Naive thymus-derived CD4-positive, alpha-beta T cell (primary cell): ENCODE measurements at regions not wholly inside any gene's neighbourhood (a gene's known extent, or its start where the extent isn't known, plus 50 kb on each side); places are given as distances from the start of the nearest gene placed in this dataset.

ENCODE experiments used
- ATAC-seq: fragments of 150-1000 bp; cut with Tn5 transposase; 2 replicates; pipeline ENCODE4 v1.10.0; 2021; ENCODE audit warnings: mild to moderate bottlenecking, moderate library complexity
- CTCF ChIA-PET: fragments of 350-600 bp; sonication (Branson Sonifier 250); formaldehyde crosslinking; loops from one replicate; lab custom pipeline; 2021; ENCODE audit warnings: antibody characterized with exemption; lab: Charles Lee
- POLR2A ChIA-PET: fragments of 350-600 bp; sonication (Branson Sonifier 250); formaldehyde crosslinking; loops from one replicate; lab custom pipeline; 2021; ENCODE audit warnings: antibody characterized with exemption, inconsistent platforms; lab: Charles Lee
- DNase-seq, 9 donors: peaks; one replicate each; pipeline versions ENCODE4 v3.0.0 to v3.0.0-alpha.2; 2020 to 2022; ENCODE audit warnings: mixed read lengths in 1 of 9
- H3K27ac ChIP-seq: one replicate; pipeline ENCODE4 v1.7.0; 2013; ENCODE audit warnings: mild to moderate bottlenecking, low read depth, low read length, moderate library complexity
- H3K27me3 ChIP-seq, 2 donors: one replicate each; pipeline ENCODE4 v1.7.0; 2013; ENCODE audit warnings: low read length in 2 of 2, mild to moderate bottlenecking in 2 of 2, moderate library complexity in 2 of 2; ENCODE audit not compliant: control insufficient read depth in 2 of 2, insufficient read depth in 2 of 2
- H3K36me3 ChIP-seq, 3 experiments: 1 replicate in 2 of 3; 2 replicates in 1 of 3; pipeline ENCODE4 v1.7.0; 2013; ENCODE audit warnings: low read length in 3 of 3, mild to moderate bottlenecking in 3 of 3, moderate library complexity in 1 of 3; ENCODE audit not compliant: insufficient read depth in 3 of 3, control insufficient read depth in 2 of 3
- H3K4me1 ChIP-seq, 2 donors: one replicate each; pipeline ENCODE4 v1.7.0; 2013; ENCODE audit warnings: low read length in 2 of 2, mild to moderate bottlenecking in 2 of 2, moderate library complexity in 1 of 2; ENCODE audit not compliant: control insufficient read depth in 2 of 2, insufficient read depth in 2 of 2
- H3K4me3 ChIP-seq: 2 replicates; pipeline ENCODE4 v1.7.0; 2013; ENCODE audit warnings: mild to moderate bottlenecking, low read length
- H3K9me3 ChIP-seq, 3 experiments: 1 replicate in 2 of 3; 2 replicates in 1 of 3; pipeline ENCODE4 v1.7.0; 2013; ENCODE audit warnings: low read length in 3 of 3; ENCODE audit not compliant: control insufficient read depth in 2 of 3
- H3K27ac Mint-ChIP-seq, 9 donors: one replicate each; pipeline ENCODE4 v1.8.0; 2020 to 2022; ENCODE audit warnings: mixed read lengths in 9 of 9, mild to moderate bottlenecking in 8 of 9, moderate library complexity in 5 of 9, inconsistent platforms in 2 of 9
- H3K27me3 Mint-ChIP-seq, 5 donors: one replicate each; pipeline ENCODE4 v1.8.0; 2021 to 2022; ENCODE audit warnings: mixed read lengths in 5 of 5, mild to moderate bottlenecking in 1 of 5
- H3K36me3 Mint-ChIP-seq, 5 donors: one replicate each; pipeline ENCODE4 v1.8.0; 2020 to 2022; ENCODE audit warnings: mixed read lengths in 5 of 5, mild to moderate bottlenecking in 3 of 5, inconsistent platforms in 1 of 5
- H3K4me1 Mint-ChIP-seq, 7 donors: one replicate each; pipeline ENCODE4 v1.8.0; 2020 to 2022; ENCODE audit warnings: mixed read lengths in 7 of 7, mild to moderate bottlenecking in 3 of 7, inconsistent platforms in 1 of 7
- H3K4me3 Mint-ChIP-seq, 10 donors: one replicate each; pipeline ENCODE4 v1.8.0; 2020 to 2022; ENCODE audit warnings: mild to moderate bottlenecking in 10 of 10, mixed read lengths in 10 of 10, moderate library complexity in 6 of 10, inconsistent platforms in 2 of 10
- H3K9me3 Mint-ChIP-seq, 11 donors: one replicate each; pipeline ENCODE4 v1.8.0; 2020 to 2022; ENCODE audit warnings: mixed read lengths in 11 of 11, mild to moderate bottlenecking in 4 of 11, inconsistent platforms in 1 of 11, moderate library complexity in 1 of 11
- intact Hi-C, 2 donors: fragments of 100-400 bp; cut with micrococcal nuclease; formaldehyde crosslinking; loops; one replicate each; pipeline ENCODE4 v1.15.1; 2023

DNA sequence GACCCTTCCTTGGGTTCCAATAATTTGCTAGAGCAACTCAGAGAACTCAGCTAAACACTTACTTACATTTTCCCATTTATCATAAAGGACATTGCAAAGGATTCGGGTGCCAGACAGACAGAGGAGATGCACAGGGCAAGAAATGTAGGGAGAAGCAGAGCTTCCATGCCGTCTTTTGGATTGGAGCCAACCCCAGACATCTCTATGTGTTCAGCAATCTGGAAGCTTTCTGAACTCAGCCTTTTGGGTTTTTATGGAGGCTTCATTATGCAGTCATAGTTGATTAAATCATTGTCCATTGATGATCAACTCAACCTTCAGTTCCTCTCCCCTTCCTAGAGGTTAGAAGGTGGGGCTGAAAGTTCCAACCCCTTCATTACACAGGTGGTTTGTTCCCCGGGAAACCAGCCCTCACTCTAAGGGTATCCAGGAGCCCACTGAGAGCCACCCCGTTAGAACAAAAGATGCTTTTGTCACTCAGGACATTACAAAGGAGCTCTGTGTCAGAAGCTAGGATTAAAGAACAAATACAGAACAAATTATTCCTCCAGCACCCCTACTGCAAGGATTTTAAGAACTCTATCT, 211.9 kb upstream of the VSTM2A start:
- H3K4me1 Mint-ChIP-seq = no peaks in the 10 kb centered on the region
- ATAC-seq = no peak
- ChIA-PET CTCF (no interaction called here), POLR2A (no interaction called here)
- Histone ChIP-seq H3K27ac (no peak overlapping the region), H3K9me3 (no peaks in the 10 kb centered on the region), H3K27me3 (no peaks in the 10 kb centered on the region), H3K4me1 (no peaks in the 10 kb centered on the region), H3K4me3 (no peak overlapping the region), H3K36me3 (no peaks in the 10 kb centered on the region)
- H3K27ac Mint-ChIP-seq = no peak overlapping the region
- H3K9me3 Mint-ChIP-seq = peaks cover 0 to 34% (median 8%) of the 10 kb centered on the region in 11 donors
- intact Hi-C loops = loop anchor here in 1 of 2 donors (10.0 kb wide), 1 partner anchor 86 kb away; no protein-coding TSS in a partner anchor
- no peak overlapping the region for H3K4me3 Mint-ChIP-seq
- DNase-seq = no peak
- no peaks in the 10 kb centered on the region for H3K27me3 Mint-ChIP-seq
- no peaks in the 10 kb centered on the region for H3K36me3 Mint-ChIP-seq

DNA sequence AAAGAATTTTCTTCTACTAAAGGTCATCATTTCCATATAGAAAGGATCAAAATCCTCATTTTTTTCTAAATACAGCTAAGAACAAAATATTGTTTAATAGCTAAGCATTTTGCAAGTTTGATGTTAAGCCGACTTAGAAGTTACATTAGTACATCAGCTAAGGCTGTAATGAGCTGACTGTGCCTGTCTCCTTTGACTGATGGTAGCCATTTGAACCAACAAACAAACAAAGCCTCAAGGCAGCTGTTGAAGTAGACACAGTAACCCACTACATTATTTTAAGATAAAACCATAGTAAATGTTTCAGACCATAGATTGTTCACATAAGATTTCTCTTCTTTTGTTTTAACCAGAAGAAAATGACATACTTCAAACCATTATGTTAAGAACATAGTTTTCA, 210.9 kb upstream of the VSTM2A start:
- Mint-ChIP-seq H3K27me3 (no peaks in the 10 kb centered on the region), H3K4me1 (no peaks in the 10 kb centered on the region), H3K36me3 (no peaks in the 10 kb centered on the region), H3K27ac (no peak overlapping the region), H3K4me3 (no peak overlapping the region), H3K9me3 (peaks cover 0 to 35% (median 8%) of the 10 kb centered on the region in 11 donors)
- ChIA-PET POLR2A (no interaction called here), CTCF (no interaction called here)
- H3K4me1 ChIP-seq = no peaks in the 10 kb centered on the region
- H3K4me3 ChIP-seq = no peak overlapping the region
- DNase-seq (no peak), ATAC-seq (no peak)
- intact Hi-C loops = loop anchor here in 1 of 2 donors (10.0 kb wide), 1 partner anchor 87 kb away; no protein-coding TSS in a partner anchor
- no peaks in the 10 kb centered on the region for H3K27me3 ChIP-seq
- no peaks in the 10 kb centered on the region for H3K36me3 ChIP-seq
- no peaks in the 10 kb centered on the region for H3K9me3 ChIP-seq
- no peak overlapping the region for H3K27ac ChIP-seq

DNA sequence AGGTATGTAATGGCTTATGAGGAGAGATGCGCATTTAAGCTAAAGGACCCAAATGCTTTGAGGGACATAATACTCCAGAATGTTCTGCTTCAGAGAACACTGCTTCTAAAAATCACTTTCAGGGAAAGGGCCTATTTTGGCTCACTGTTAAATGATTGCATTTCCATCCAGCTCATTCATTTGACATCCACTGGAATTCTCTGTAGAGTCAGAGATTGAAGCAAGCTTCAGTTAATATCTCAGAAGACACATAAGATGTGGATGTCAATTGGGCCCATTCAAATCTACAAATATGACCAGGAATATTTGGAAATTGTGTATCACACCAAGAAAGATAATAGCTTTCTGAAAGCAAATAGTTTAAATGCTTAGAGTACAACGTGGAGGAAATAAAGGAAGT, 209.9 kb upstream of the VSTM2A start:
- Histone ChIP-seq H3K9me3 (no peaks in the 10 kb centered on the region), H3K36me3 (no peaks in the 10 kb centered on the region), H3K27me3 (no peaks in the 10 kb centered on the region), H3K4me3 (no peak overlapping the region), H3K4me1 (no peaks in the 10 kb centered on the region), H3K27ac (no peak overlapping the region)
- ChIA-PET POLR2A (no interaction called here), CTCF (no interaction called here)
- DNase-seq (no peak), ATAC-seq (no peak)
- H3K36me3 Mint-ChIP-seq = no peaks in the 10 kb centered on the region
- intact Hi-C loops = loop anchor here in 1 of 2 donors (10.0 kb wide), 1 partner anchor 88 kb away; no protein-coding TSS in a partner anchor
- no peaks in the 10 kb centered on the region for H3K27me3 Mint-ChIP-seq
- H3K4me3 Mint-ChIP-seq = no peak overlapping the region
- no peak overlapping the region for H3K27ac Mint-ChIP-seq
- no peaks in the 10 kb centered on the region for H3K4me1 Mint-ChIP-seq
- peaks cover 0 to 29% (median 8%) of the 10 kb centered on the region in 11 donors for H3K9me3 Mint-ChIP-seq

DNA sequence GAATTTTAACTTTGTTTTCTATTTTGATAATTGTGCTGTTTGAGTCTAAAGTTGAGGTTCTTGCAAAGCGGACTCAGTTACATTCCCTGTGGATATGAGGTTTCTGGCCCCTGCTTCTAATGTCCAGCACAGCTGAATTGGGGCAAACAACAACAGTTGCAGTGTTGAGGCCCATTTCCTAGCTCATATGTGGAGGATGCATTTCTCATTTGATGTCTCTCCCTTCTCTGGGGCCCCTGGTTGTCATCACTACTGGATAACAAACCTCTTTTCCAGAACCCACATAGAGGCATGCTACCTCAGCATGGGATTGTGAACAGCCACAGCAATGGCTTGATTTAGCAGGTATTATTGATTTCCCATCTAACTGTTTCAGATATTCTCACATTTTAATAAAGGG, 208.2 kb upstream of the VSTM2A start:
- CTCF ChIA-PET = no interaction called here
- intact Hi-C loops = loop anchor here in 1 of 2 donors (10.0 kb wide), 1 partner anchor 89 kb away; no protein-coding TSS in a partner anchor
- H3K27ac ChIP-seq = no peak overlapping the region

DNA sequence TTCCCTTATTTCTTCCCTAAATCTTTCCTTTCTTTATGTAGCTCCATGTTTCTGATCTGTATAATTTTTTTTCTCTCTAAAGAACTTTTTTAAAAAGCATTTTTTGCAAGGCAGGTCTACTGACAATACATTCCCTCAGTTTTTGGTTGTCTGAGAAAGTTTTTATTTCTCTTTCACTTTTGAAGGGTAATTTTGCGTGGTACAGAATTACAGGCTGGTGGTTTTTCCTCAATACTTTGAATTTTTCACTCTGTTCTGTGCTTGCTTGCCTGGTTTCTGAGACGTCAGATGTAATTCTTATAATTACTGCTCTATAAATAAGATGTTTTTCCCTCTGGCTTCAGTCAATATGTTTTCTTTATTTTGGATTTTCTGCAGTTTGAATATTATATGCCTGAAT, 205.4 kb upstream of the VSTM2A start:
- Histone ChIP-seq H3K36me3 (no peaks in the 10 kb centered on the region), H3K27ac (no peak overlapping the region), H3K4me3 (no peak overlapping the region), H3K27me3 (no peaks in the 10 kb centered on the region), H3K9me3 (no peaks in the 10 kb centered on the region), H3K4me1 (no peaks in the 10 kb centered on the region)
- ChIA-PET CTCF (no interaction called here), POLR2A (no interaction called here)
- Mint-ChIP-seq H3K36me3 (no peaks in the 10 kb centered on the region), H3K27me3 (no peaks in the 10 kb centered on the region), H3K9me3 (peaks cover 0 to 28% (median 7%) of the 10 kb centered on the region in 11 donors), H3K4me3 (no peak overlapping the region), H3K4me1 (no peaks in the 10 kb centered on the region), H3K27ac (no peak overlapping the region)
- DNase-seq (no peak), ATAC-seq (no peak)
- intact Hi-C loops = loop anchor here in 1 of 2 donors (10.0 kb wide), 1 partner anchor 92 kb away; no protein-coding TSS in a partner anchor

More for the DNA sequence above, 208.2 kb upstream of the VSTM2A start:
- Mint-ChIP-seq H3K27me3 (no peaks in the 10 kb centered on the region), H3K27ac (no peak overlapping the region), H3K36me3 (no peaks in the 10 kb centered on the region), H3K9me3 (peaks cover 0 to 28% (median 8%) of the 10 kb centered on the region in 11 donors), H3K4me1 (no peaks in the 10 kb centered on the region), H3K4me3 (no peak overlapping the region)
- POLR2A ChIA-PET = no interaction called here
- no peaks in the 10 kb centered on the region for H3K27me3 ChIP-seq
- no peaks in the 10 kb centered on the region for H3K9me3 ChIP-seq
- no peaks in the 10 kb centered on the region for H3K4me1 ChIP-seq
- H3K36me3 ChIP-seq = no peaks in the 10 kb centered on the region
- ATAC-seq (no peak), DNase-seq (no peak)
- H3K4me3 ChIP-seq = no peak overlapping the region

DNA sequence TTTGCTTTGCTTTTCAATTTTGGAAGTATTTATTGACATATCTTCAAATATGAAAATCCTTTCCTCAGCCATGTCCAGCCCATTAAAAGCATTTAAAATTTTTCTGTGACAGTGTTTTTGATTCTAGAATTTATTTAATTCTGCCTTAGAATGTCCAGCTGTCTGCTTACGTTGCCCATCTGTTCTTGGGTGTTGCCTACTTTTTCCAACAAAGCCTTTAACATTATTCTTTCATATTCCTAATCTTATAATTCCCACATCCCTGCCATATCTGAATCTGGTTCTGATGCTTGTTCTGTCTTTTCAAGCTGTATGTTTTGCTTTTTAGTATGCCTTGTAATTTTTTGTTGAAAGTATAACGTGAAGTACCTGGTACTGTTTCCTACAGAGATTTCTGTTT, 204.7 kb upstream of the VSTM2A start:
- Mint-ChIP-seq H3K4me1 (no peaks in the 10 kb centered on the region), H3K9me3 (peaks cover 0 to 29% (median 8%) of the 10 kb centered on the region in 11 donors), H3K36me3 (no peaks in the 10 kb centered on the region), H3K27ac (no peak overlapping the region), H3K27me3 (no peaks in the 10 kb centered on the region), H3K4me3 (no peak overlapping the region)
- ATAC-seq (no peak), DNase-seq (no peak)
- Histone ChIP-seq H3K36me3 (no peaks in the 10 kb centered on the region), H3K27me3 (no peaks in the 10 kb centered on the region), H3K27ac (no peak overlapping the region), H3K9me3 (no peaks in the 10 kb centered on the region), H3K4me1 (no peaks in the 10 kb centered on the region), H3K4me3 (no peak overlapping the region)
- CTCF ChIA-PET = no interaction called here
- POLR2A ChIA-PET = no interaction called here
- intact Hi-C loops = loop anchor here in 1 of 2 donors (10.0 kb wide), 1 partner anchor 93 kb away; no protein-coding TSS in a partner anchor

DNA sequence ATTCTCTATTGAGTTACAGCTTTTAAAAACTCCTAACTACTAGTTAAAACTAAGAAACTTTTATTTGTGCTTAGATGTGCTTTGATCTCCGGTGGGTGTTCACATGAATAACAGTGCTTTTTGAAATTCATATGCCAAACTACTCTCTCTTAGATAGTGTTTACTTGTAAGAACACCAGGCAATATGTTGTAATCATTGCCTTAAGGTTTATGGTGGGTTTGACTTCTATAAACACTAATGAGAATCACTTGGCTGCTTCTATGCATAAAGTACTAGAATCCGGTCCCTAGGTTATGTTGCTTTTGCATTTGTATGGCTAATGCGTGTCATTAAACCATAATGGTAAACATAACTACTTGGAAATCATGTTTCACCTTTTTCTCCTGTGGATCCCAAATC, 203.9 kb upstream of the VSTM2A start:
- H3K27ac ChIP-seq = no peak overlapping the region
- H3K9me3 ChIP-seq = no peaks in the 10 kb centered on the region
- no peaks in the 10 kb centered on the region for H3K27me3 Mint-ChIP-seq
- no peaks in the 10 kb centered on the region for H3K27me3 ChIP-seq
- no peak overlapping the region for H3K4me3 ChIP-seq
- DNase-seq = no peak
- H3K36me3 Mint-ChIP-seq = no peaks in the 10 kb centered on the region
- ATAC-seq = no peak
- no peaks in the 10 kb centered on the region for H3K4me1 ChIP-seq
- H3K9me3 Mint-ChIP-seq = peaks cover 0 to 32% (median 12%) of the 10 kb centered on the region in 11 donors
- CTCF ChIA-PET = no interaction called here
- H3K4me1 Mint-ChIP-seq = no peaks in the 10 kb centered on the region
- no peak overlapping the region for H3K4me3 Mint-ChIP-seq
- POLR2A ChIA-PET = no interaction called here
- H3K36me3 ChIP-seq = no peaks in the 10 kb centered on the region
- intact Hi-C loops = loop anchor here in 1 of 2 donors (10.0 kb wide), 1 partner anchor 94 kb away; no protein-coding TSS in a partner anchor
- H3K27ac Mint-ChIP-seq = no peak overlapping the region
